BJ (cell line): ENCODE measurements at regions not wholly inside any gene's neighbourhood (a gene's known extent, or its start where the extent isn't known, plus 50 kb on each side); places are given as distances from the start of the nearest gene placed in this dataset.

Experiments
- CTCF ChIA-PET: fragments of 350-600 bp; formaldehyde crosslinking; extraction: SDS; loops from one replicate; lab custom pipeline; 2021; ENCODE audit warnings: antibody characterized with exemption, inconsistent platforms; lab: Yijun Ruan, JAX
- POLR2A ChIA-PET: fragments of 300-600 bp; sonication (Branson Sonifier 250); formaldehyde crosslinking; extraction: SDS; loops from one replicate; lab custom pipeline; 2021; ENCODE audit warnings: antibody characterized with exemption; lab: Charles Lee
- DNase-seq: peaks from one replicate; pipeline ENCODE4 v3.0.0-alpha.2; 2011; ENCODE audit warnings: low read depth
- H3K27me3 ChIP-seq: 2 replicates; pipeline ENCODE4 v1.6.0; 2011; ENCODE audit warnings: low read length; ENCODE audit not compliant: control insufficient read depth, insufficient read depth
- H3K36me3 ChIP-seq: 2 replicates; pipeline ENCODE4 v1.5.1; 2011; ENCODE audit warnings: low read length; ENCODE audit not compliant: control insufficient read depth, insufficient read depth
- H3K4me3 ChIP-seq: 2 replicates; pipeline ENCODE4 v1.5.1; 2011; ENCODE audit warnings: low read depth, mild to moderate bottlenecking, control low read depth, low read length
- TF ChIP-seq, protein P1 (sequence below): IDR thresholded peaks from 2 replicates; pipeline ENCODE4 v1.5.1; 2011; ENCODE audit warnings: low read depth, mild to moderate bottlenecking, control low read depth, inconsistent platforms, low read length, moderate library complexity; ENCODE audit not compliant: insufficient read depth

GRCh38 chr11:97844016-97844415, 1176.7 kb upstream of the CNTN5 start:
- Histone ChIP-seq H3K36me3 (no peaks in the 10 kb centered on the region), H3K4me3 (no peak overlapping the region), H3K27me3 (no peaks in the 10 kb centered on the region)
- POLR2A ChIA-PET, result no interaction called here
- CTCF ChIA-PET, result no interaction called here
- DNase-seq, result no peak
- TF ChIP-seq, protein P1, sequence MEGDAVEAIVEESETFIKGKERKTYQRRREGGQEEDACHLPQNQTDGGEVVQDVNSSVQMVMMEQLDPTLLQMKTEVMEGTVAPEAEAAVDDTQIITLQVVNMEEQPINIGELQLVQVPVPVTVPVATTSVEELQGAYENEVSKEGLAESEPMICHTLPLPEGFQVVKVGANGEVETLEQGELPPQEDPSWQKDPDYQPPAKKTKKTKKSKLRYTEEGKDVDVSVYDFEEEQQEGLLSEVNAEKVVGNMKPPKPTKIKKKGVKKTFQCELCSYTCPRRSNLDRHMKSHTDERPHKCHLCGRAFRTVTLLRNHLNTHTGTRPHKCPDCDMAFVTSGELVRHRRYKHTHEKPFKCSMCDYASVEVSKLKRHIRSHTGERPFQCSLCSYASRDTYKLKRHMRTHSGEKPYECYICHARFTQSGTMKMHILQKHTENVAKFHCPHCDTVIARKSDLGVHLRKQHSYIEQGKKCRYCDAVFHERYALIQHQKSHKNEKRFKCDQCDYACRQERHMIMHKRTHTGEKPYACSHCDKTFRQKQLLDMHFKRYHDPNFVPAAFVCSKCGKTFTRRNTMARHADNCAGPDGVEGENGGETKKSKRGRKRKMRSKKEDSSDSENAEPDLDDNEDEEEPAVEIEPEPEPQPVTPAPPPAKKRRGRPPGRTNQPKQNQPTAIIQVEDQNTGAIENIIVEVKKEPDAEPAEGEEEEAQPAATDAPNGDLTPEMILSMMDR, result no peak

- H3K4me3 ChIP-seq, result no peak overlapping the region
- no peak for DNase-seq
- no peaks in the 10 kb centered on the region for H3K36me3 ChIP-seq
- no peaks in the 10 kb centered on the region for H3K27me3 ChIP-seq
- POLR2A ChIA-PET, result no interaction called here
- TF ChIP-seq, protein P1, result no peak
- CTCF ChIA-PET, result no interaction called here
Measured at GRCh38 chr11:97847730-97848129, 1173.0 kb upstream of the CNTN5 start.

GRCh38 chr11:97850701-97851100, 1170.0 kb upstream of the CNTN5 start:
- Histone ChIP-seq H3K36me3 (no peaks in the 10 kb centered on the region), H3K4me3 (no peak overlapping the region), H3K27me3 (no peaks in the 10 kb centered on the region)
- ChIA-PET CTCF (interaction anchor here (0.6 kb wide), 1 partner anchor 188 kb away, joined by 3 read pairs; no protein-coding TSS in a partner anchor), POLR2A (no interaction called here)
- TF ChIP-seq, protein P1, result no peak
- DNase-seq, result no peak

- H3K36me3 ChIP-seq, result no peaks in the 10 kb centered on the region
- H3K4me3 ChIP-seq, result no peak overlapping the region
- H3K27me3 ChIP-seq, result no peaks in the 10 kb centered on the region
- CTCF ChIA-PET, result no interaction called here
- POLR2A ChIA-PET, result no interaction called here
- no peak for DNase-seq
- TF ChIP-seq, protein P1, result no peak
Measured at GRCh38 chr11:97854357-97854756, 1166.4 kb upstream of the CNTN5 start.

DNA sequence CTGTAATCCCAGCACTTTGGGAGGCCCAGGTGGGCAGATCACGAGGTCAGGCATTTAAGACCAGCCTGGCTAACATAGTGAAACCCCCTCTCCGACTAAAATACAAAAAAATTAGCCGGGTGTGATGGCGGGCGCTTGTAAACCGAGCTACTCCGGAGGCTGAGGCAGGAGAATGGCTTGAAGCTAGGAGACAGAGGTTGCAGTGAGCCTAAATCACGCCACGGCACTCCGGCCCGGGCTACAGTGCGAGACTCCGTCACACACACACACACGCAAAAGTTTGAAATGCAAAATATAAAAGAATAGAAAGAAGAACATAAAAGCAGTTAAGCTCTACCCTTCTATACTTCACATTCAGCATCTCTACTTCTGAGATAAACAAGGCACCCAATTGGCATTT, 1165.9 kb upstream of the CNTN5 start:
- H3K27me3 ChIP-seq, result no peaks in the 10 kb centered on the region
- ChIA-PET CTCF (no interaction called here), POLR2A (no interaction called here)
- TF ChIP-seq, protein P1, result no peak
- DNase-seq, result no peak
- H3K4me3 ChIP-seq, result no peak overlapping the region
- no peaks in the 10 kb centered on the region for H3K36me3 ChIP-seq
